Hematopoietic multipotent progenitor cell treated with erythropoietin and hydrocortisone succinate and interleukin-3 and kit ligand, for 8 days (in vitro differentiated cells): ENCODE measurements at regions not wholly inside any gene's neighbourhood (a gene's known extent, or its start where the extent isn't known, plus 50 kb on each side); places are given as distances from the start of the nearest gene placed in this dataset.
"Not testable (repeated sequence)": the region's sequence is repeated elsewhere in the genome, so short reads cannot be mapped to it uniquely, and the experiment has no call there.

ENCODE experiments used
- DNase-seq: peaks from one replicate; pipeline ENCODE4 v3.0.0-alpha.2; 2015

GRCh38 chr7:12834782-12835181 is 147.3 kb downstream of the ARL4A start:
- no peak for DNase-seq

- no peak for DNase-seq
Observed at GRCh38 chr7:12839508-12840153, 152.2 kb downstream of the ARL4A start.

- not testable (repeated sequence) for DNase-seq
Observed at GRCh38 chr7:12844732-12845131, 157.3 kb downstream of the ARL4A start.

- DNase-seq = no peak
Observed at GRCh38 chr7:12847001-12847400, 159.6 kb downstream of the ARL4A start.

- DNase-seq = no peak
Observed at GRCh38 chr7:12851142-12851541, 163.7 kb downstream of the ARL4A start.

- DNase-seq = no peak
Observed at GRCh38 chr7:12851841-12852240, 164.4 kb downstream of the ARL4A start.

GRCh38 chr7:12855036-12855435 is 167.6 kb downstream of the ARL4A start:
- DNase-seq = no peak

- DNase-seq = no peak
Observed at GRCh38 chr7:12859761-12860160, 172.3 kb downstream of the ARL4A start.

GRCh38 chr7:12861070-12861469 is 173.6 kb downstream of the ARL4A start:
- no peak for DNase-seq

- no peak for DNase-seq
Observed at GRCh38 chr7:12862146-12862545, 174.7 kb downstream of the ARL4A start.

GRCh38 chr7:12864470-12865046 is 177.1 kb downstream of the ARL4A start:
- no peak for DNase-seq

GRCh38 chr7:12865593-12865992 is 178.2 kb downstream of the ARL4A start:
- DNase-seq = no peak

GRCh38 chr7:12866207-12866606 is 178.8 kb downstream of the ARL4A start:
- no peak for DNase-seq

- DNase-seq = no peak
Observed at GRCh38 chr7:12868027-12868426, 180.6 kb downstream of the ARL4A start.

GRCh38 chr7:12870219-12870618 is 182.8 kb downstream of the ARL4A start:
- no peak for DNase-seq

GRCh38 chr7:12872487-12872886 is 185.1 kb downstream of the ARL4A start:
- DNase-seq = no peak

- DNase-seq = no peak
Observed at GRCh38 chr7:12873571-12873970, 186.1 kb downstream of the ARL4A start.

GRCh38 chr7:12879139-12879538 is 191.7 kb downstream of the ARL4A start:
- DNase-seq = peak; percentile 13

GRCh38 chr7:12881712-12882111 is 194.3 kb downstream of the ARL4A start:
- DNase-seq = no peak

- no peak for DNase-seq
Observed at GRCh38 chr7:12882710-12883109, 195.3 kb downstream of the ARL4A start.

- DNase-seq = no peak
Observed at GRCh38 chr7:12884033-12884432, 196.6 kb downstream of the ARL4A start.

GRCh38 chr7:12884856-12885440 is 197.5 kb downstream of the ARL4A start:
- no peak for DNase-seq

- DNase-seq = no peak
Observed at GRCh38 chr7:12888717-12889116, 201.3 kb downstream of the ARL4A start.

GRCh38 chr7:12889391-12889790 is 202.0 kb downstream of the ARL4A start:
- no peak for DNase-seq

- DNase-seq = no peak
Observed at GRCh38 chr7:12890586-12890985, 203.2 kb downstream of the ARL4A start.
